Cardiac fibroblast (primary cell): ENCODE measurements at regions not wholly inside any gene's neighbourhood (a gene's known extent, or its start where the extent isn't known, plus 50 kb on each side); places are given as distances from the start of the nearest gene placed in this dataset.

Source experiments
- DNase-seq, 2 donors: peaks; one replicate each; pipeline versions ENCODE4 v3.0.0 to v3.0.0-alpha.2; 2010; ENCODE audit warnings: low read depth in 2 of 2
- H3K4me3 ChIP-seq, 2 donors: replicated peaks in 1 of 2; 1 replicate in 1 of 2; 2 replicates in 1 of 2; pipeline ENCODE4 v1.5.1; 2011; ENCODE audit warnings: low read depth in 2 of 2, low read length in 2 of 2, mild to moderate bottlenecking in 2 of 2, moderate library complexity in 1 of 2
- CTCF ChIP-seq: IDR thresholded peaks from one replicate; pipeline ENCODE4 v1.5.1; 2011; ENCODE audit warnings: low read depth, mild to moderate bottlenecking, low read length, inconsistent platforms

- DNase-seq = peak in 1 of 2 donors; percentile 81
- no peak for TF ChIP-seq CTCF
- H3K4me3 ChIP-seq = no peak overlapping the region
These were observed 186.8 kb upstream of the NEBL start for GRCh38 chr10:21083861-21084260.

- H3K4me3 ChIP-seq = no peak overlapping the region
- peak in 1 of 2 donors; percentile 56 for DNase-seq
- no peak for TF ChIP-seq CTCF
These were observed 185.1 kb upstream of the NEBL start for GRCh38 chr10:21082206-21082605.

DNA sequence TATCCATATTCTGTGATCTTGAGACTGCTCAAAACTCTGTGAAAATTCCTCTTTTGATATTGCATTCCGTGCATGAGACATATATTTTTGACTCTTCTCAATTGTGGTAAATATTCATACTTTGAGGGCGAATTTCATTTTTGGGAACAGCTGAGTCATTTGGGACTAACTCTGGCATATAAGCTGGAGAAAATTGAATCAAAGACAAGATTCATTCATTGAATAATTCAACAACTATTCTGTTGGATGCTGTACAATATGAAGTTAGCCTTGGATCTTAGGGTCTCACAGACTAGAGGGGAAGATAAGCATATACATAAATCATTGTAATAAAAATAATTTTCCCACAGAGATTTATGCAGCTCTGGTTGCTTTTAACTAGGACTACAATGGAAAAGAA, 183.2 kb upstream of the NEBL start:
- H3K4me3 ChIP-seq = no peak overlapping the region
- DNase-seq = peak; percentile 40 to 56
- TF ChIP-seq CTCF = no peak

GRCh38 chr10:21079330-21079658, 182.2 kb upstream of the NEBL start:
- TF ChIP-seq CTCF = no peak
- no peak for DNase-seq
- H3K4me3 ChIP-seq = no peak overlapping the region

- DNase-seq = peak; percentile 85 to 89
- H3K4me3 ChIP-seq = no peak overlapping the region
- peak; percentile 74 for TF ChIP-seq CTCF
These were observed 181.6 kb upstream of the NEBL start for GRCh38 chr10:21078410-21079329.

- TF ChIP-seq CTCF = no peak
- DNase-seq = no peak
- H3K4me3 ChIP-seq = no peak overlapping the region
These were observed 180.6 kb upstream of the NEBL start for GRCh38 chr10:21077681-21078080.

- no peak for TF ChIP-seq CTCF
- DNase-seq = peak in 1 of 2 donors; percentile 69
- H3K4me3 ChIP-seq = no peak overlapping the region
These were observed 179.3 kb upstream of the NEBL start for GRCh38 chr10:21076381-21076780.
